Smooth muscle cell (in vitro differentiated cells): ENCODE measurements at regions not wholly inside any gene's neighbourhood (a gene's known extent, or its start where the extent isn't known, plus 50 kb on each side); places are given as distances from the start of the nearest gene placed in this dataset.

Source experiments
- DNase-seq: peaks from one replicate; lab custom pipeline; 2025; ENCODE audit not compliant: unreplicated experiment; lab: John Stamatoyannopoulos, UW
- H2AFZ ChIP-seq: fragments of 200-600 bp; sonication (generic); 2 replicates; pipeline ENCODE4 v1.6.0; 2016; ENCODE audit warnings: antibody characterized with exemption, low read depth, mild to moderate bottlenecking
- H3F3A ChIP-seq: fragments of 200-600 bp; sonication (generic); 2 replicates; pipeline ENCODE4 v1.6.0; 2017; ENCODE audit warnings: antibody characterized with exemption, low read depth
- H3K27ac ChIP-seq: fragments of 200-600 bp; sonication (generic); 2 replicates; pipeline ENCODE4 v1.5.1; 2016; ENCODE audit warnings: low read depth, mild to moderate bottlenecking
- H3K27me3 ChIP-seq: fragments of 200-600 bp; sonication (generic); 2 replicates; pipeline ENCODE4 v1.6.1; 2016; ENCODE audit warnings: low read depth, mild to moderate bottlenecking
- H3K36me3 ChIP-seq: fragments of 200-600 bp; sonication (generic); 2 replicates; pipeline ENCODE4 v1.5.1; 2016; ENCODE audit warnings: low read depth
- H3K4me1 ChIP-seq: fragments of 200-600 bp; sonication (generic); 2 replicates; pipeline ENCODE4 v1.5.1; 2016; ENCODE audit warnings: low read depth
- H3K4me2 ChIP-seq: fragments of 200-600 bp; sonication (generic); 2 replicates; pipeline ENCODE4 v1.6.0; 2016; ENCODE audit warnings: mild to moderate bottlenecking
- H3K4me3 ChIP-seq: fragments of 200-600 bp; sonication (generic); 2 replicates; pipeline ENCODE4 v1.5.1; 2016; ENCODE audit warnings: mild to moderate bottlenecking
- H3K79me2 ChIP-seq: fragments of 200-600 bp; sonication (generic); 2 replicates; pipeline ENCODE4 v1.6.0; 2016; ENCODE audit warnings: low read depth, mild to moderate bottlenecking
- H3K9ac ChIP-seq: fragments of 200-600 bp; sonication (generic); 2 replicates; pipeline ENCODE4 v1.6.0; 2016; ENCODE audit warnings: low read depth
- H3K9me3 ChIP-seq: fragments of 200-600 bp; sonication (generic); replicated peaks from 2 replicates; pipeline ENCODE4 v1.5.1; 2016; ENCODE audit warnings: low read depth
- H4K20me1 ChIP-seq: fragments of 200-600 bp; sonication (generic); 2 replicates; pipeline ENCODE4 v1.6.0; 2016; ENCODE audit warnings: low read depth
- CTCF ChIP-seq: fragments of 200-600 bp; sonication (generic); IDR thresholded peaks from 2 replicates; pipeline ENCODE4 v1.5.1; 2017; ENCODE audit warnings: borderline replicate concordance, mild to moderate bottlenecking, antibody characterized with exemption; ENCODE audit not compliant: insufficient read depth, poor library complexity, severe bottlenecking
- WGBS: methylation state at CpG from one replicate; pipeline ENCODE4 v1.1.7; 2016; ENCODE audit warnings: low lambda C conversion rate; 5-methylcytosine and 5-hydroxymethylcytosine counted together

- H3K9me3 ChIP-seq, result no peaks in the 10 kb centered on the region
- H3K79me2 ChIP-seq, result no peaks in the 10 kb centered on the region
- H3K36me3 ChIP-seq, result no peaks in the 10 kb centered on the region
- H3K9ac ChIP-seq, result no peak overlapping the region
- H3K4me1 ChIP-seq, result no peaks in the 10 kb centered on the region
- no peak overlapping the region for H3K4me2 ChIP-seq
- H3K27me3 ChIP-seq, result peaks cover 10% of the 10 kb centered on the region
- TF ChIP-seq CTCF, result no peak
- no peak overlapping the region for H2AFZ ChIP-seq
- no peaks in the 10 kb centered on the region for H3F3A ChIP-seq
- H4K20me1 ChIP-seq, result no peaks in the 10 kb centered on the region
- H3K4me3 ChIP-seq, result no peak overlapping the region
- WGBS, result 69% methylated on average over 1 of the region's 1 CpG
- DNase-seq, result no peak
- no peak overlapping the region for H3K27ac ChIP-seq
Observed at GRCh38 chr3:22490747-22491146, 712.4 kb upstream of the UBE2E2 start.

- 75% methylated on average over 1 of the region's 1 CpG for WGBS
- H3K4me2 ChIP-seq, result no peak overlapping the region
- H4K20me1 ChIP-seq, result no peaks in the 10 kb centered on the region
- no peaks in the 10 kb centered on the region for H3K36me3 ChIP-seq
- no peaks in the 10 kb centered on the region for H3F3A ChIP-seq
- DNase-seq, result no peak
- H3K79me2 ChIP-seq, result no peaks in the 10 kb centered on the region
- peaks cover 10% of the 10 kb centered on the region for H3K27me3 ChIP-seq
- no peak overlapping the region for H3K9ac ChIP-seq
- TF ChIP-seq CTCF, result no peak
- H2AFZ ChIP-seq, result no peak overlapping the region
- H3K27ac ChIP-seq, result no peak overlapping the region
- no peaks in the 10 kb centered on the region for H3K4me1 ChIP-seq
- H3K9me3 ChIP-seq, result no peaks in the 10 kb centered on the region
- H3K4me3 ChIP-seq, result no peak overlapping the region
Observed at GRCh38 chr3:22491344-22491743, 711.8 kb upstream of the UBE2E2 start.

GRCh38 chr3:22492342-22492741 lies 710.8 kb upstream of the UBE2E2 start:
- Histone ChIP-seq H3K27ac (no peak overlapping the region), H3K4me2 (no peak overlapping the region), H3K4me3 (no peak overlapping the region), H4K20me1 (no peaks in the 10 kb centered on the region), H3K79me2 (no peaks in the 10 kb centered on the region), H3K36me3 (no peaks in the 10 kb centered on the region), H3K27me3 (peaks cover 10% of the 10 kb centered on the region), H3K9ac (no peak overlapping the region), H2AFZ (no peak overlapping the region), H3F3A (no peaks in the 10 kb centered on the region), H3K9me3 (no peaks in the 10 kb centered on the region), H3K4me1 (no peaks in the 10 kb centered on the region)
- no peak for TF ChIP-seq CTCF
- WGBS, result 90% methylated on average over 2 of the region's 2 CpGs
- DNase-seq, result no peak

- Histone ChIP-seq H3K27ac (no peak overlapping the region), H3K79me2 (no peaks in the 10 kb centered on the region), H3K4me1 (no peaks in the 10 kb centered on the region), H3F3A (no peaks in the 10 kb centered on the region), H3K9ac (no peak overlapping the region), H4K20me1 (no peaks in the 10 kb centered on the region), H3K4me3 (no peak overlapping the region), H3K36me3 (no peaks in the 10 kb centered on the region), H3K27me3 (peaks cover 4% of the 10 kb centered on the region), H3K9me3 (no peaks in the 10 kb centered on the region), H3K4me2 (no peak overlapping the region), H2AFZ (no peak overlapping the region)
- 43% methylated on average over 2 of the region's 2 CpGs for WGBS
- DNase-seq, result no peak
- TF ChIP-seq CTCF, result no peak
Observed at GRCh38 chr3:22495241-22495640, 707.9 kb upstream of the UBE2E2 start.
